VCaP (cell line): ENCODE measurements at regions not wholly inside any gene's neighbourhood (a gene's known extent, or its start where the extent isn't known, plus 50 kb on each side); places are given as distances from the start of the nearest gene placed in this dataset.

Source experiments
- H3K27ac ChIP-seq: fragments of 450-650 bp; 2 replicates; pipeline ENCODE4 v1.5.1; 2017
- TF ChIP-seq, protein P1 (sequence below): fragments of 450-650 bp; conservative IDR thresholded peaks from 2 replicates; pipeline ENCODE4 v1.5.1; 2017; ENCODE audit warnings: mild to moderate bottlenecking, moderate library complexity

GRCh38 chr20:57087705-57088104 is 178.7 kb downstream of the BMP7 start:
- TF ChIP-seq, protein P1, sequence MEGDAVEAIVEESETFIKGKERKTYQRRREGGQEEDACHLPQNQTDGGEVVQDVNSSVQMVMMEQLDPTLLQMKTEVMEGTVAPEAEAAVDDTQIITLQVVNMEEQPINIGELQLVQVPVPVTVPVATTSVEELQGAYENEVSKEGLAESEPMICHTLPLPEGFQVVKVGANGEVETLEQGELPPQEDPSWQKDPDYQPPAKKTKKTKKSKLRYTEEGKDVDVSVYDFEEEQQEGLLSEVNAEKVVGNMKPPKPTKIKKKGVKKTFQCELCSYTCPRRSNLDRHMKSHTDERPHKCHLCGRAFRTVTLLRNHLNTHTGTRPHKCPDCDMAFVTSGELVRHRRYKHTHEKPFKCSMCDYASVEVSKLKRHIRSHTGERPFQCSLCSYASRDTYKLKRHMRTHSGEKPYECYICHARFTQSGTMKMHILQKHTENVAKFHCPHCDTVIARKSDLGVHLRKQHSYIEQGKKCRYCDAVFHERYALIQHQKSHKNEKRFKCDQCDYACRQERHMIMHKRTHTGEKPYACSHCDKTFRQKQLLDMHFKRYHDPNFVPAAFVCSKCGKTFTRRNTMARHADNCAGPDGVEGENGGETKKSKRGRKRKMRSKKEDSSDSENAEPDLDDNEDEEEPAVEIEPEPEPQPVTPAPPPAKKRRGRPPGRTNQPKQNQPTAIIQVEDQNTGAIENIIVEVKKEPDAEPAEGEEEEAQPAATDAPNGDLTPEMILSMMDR, result no peak
- no peak overlapping the region for H3K27ac ChIP-seq

DNA sequence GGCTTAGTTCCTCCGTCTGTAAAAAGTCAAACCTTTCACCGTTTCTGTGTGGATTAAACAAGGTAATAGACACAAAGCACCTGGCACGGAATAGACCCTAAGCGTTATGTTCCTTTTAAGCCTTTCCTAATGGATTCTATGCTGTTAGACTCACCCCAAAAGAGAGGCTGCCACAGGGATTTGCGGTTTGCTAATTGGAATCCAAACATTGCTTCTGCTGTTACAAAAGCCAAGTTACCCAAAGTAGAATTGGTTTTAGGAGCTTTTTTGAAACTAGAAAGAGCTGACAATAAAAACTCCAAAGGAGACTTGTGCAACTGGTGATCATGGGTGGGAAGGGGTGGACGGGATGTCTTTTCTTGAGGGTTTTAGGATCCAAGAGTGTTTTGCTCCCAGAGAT is 178.0 kb downstream of the BMP7 start:
- H3K27ac ChIP-seq, result no peak overlapping the region
- TF ChIP-seq, protein P1, result no peak

DNA sequence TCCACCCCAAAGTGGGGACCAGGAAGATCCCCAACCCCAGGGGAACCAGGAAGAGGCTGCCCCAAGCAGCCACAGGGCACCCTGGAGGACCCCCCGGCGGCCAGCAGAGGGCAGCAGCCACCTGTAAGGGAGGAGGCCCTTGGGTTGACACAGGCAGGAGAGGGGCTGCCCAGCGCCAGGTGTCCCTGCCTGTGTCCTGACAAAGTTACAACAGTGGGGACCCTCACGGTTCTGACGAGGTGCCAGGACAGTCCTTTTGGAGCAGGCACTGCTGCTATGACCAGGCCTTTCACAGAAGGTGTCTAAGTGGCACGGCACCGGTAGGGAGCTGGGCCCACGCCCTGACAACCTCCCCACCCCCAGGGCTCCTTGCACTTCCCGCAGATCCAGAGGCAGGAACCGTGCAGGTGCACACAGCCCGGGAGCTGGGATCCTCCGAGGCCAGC is 176.7 kb downstream of the BMP7 start:
- TF ChIP-seq, protein P1, result peak; percentile 99
- H3K27ac ChIP-seq, result no peak overlapping the region

DNA sequence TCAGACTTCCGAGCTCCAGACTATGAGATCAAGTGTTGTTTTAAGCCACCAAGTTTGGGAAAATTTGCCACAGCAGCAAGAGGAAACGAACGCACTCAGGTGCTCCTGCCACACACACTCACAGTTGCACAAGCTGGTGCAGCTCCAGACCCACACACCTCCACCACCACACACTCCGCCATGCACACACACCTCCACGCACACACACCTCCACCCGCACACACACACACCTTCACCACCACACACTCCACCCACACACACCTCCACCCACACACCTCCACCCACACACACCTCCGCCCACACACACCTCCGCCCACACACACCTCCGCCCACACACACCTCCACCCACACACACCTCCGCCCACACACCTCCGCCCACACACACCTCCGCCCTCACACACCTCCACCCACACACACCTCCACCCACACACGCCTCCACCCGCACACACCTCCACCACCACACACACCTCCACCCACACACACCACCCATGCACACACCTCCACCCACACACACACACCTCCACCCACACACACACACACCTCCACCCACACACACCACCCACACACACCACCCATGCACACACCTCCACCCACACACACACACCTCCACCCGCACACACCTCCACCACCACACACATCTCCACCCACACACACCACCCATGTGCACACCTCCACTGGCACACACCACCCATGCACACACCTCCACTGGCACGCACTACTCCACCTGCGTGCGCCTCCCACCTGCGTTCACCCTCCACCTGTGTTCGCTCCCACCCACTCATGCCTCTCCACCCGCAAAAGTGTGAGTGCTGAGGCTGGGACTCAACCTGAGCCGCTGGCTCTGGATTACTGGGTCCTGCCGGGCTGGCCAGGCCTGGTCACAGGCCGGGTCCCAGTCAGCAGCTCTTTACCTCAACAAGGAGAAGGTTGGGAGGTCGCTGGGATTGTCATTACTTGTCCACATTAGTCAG is 175.6 kb downstream of the BMP7 start:
- TF ChIP-seq, protein P1, result no peak
- no peak overlapping the region for H3K27ac ChIP-seq

GRCh38 chr20:57091748-57092111 is 174.7 kb downstream of the BMP7 start:
- TF ChIP-seq, protein P1, result no peak
- no peak overlapping the region for H3K27ac ChIP-seq

DNA sequence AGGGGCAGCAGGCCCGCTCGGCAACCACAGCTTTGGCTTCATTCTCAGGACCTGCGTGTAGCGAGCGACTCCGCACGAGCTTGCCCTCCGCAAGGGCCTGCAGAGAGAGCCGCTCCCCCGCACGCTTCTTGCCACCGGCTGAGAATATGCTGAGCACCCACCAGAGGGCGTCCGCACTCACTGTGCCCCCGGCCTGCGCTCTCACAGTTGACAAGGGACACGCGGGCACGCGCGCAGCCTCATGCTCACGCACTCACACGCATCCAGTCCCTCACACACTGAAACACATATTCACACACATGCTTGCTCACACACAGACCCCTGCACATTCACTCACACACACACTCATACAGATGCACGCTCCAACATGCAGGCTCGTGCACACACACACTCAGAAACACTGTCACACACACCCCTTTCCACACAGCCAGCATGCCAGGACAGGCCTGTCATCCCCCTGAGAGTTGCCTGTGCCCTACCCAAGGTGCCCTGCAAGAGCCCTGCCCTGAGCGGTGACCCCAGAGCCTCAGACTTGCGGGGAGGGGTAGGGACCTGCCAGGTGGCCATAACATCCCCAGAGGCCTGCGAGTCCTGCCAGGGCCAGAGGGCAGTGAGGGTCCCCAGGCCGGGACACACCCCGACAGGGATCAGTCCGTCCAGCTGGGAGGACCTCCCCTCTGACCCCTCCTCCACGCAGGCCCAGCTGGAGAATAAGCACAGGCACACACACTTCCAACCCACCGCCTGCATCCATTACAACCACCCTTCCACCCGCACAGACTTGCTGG is 174.1 kb downstream of the BMP7 start:
- no peak overlapping the region for H3K27ac ChIP-seq
- TF ChIP-seq, protein P1, result peak; percentile 97

DNA sequence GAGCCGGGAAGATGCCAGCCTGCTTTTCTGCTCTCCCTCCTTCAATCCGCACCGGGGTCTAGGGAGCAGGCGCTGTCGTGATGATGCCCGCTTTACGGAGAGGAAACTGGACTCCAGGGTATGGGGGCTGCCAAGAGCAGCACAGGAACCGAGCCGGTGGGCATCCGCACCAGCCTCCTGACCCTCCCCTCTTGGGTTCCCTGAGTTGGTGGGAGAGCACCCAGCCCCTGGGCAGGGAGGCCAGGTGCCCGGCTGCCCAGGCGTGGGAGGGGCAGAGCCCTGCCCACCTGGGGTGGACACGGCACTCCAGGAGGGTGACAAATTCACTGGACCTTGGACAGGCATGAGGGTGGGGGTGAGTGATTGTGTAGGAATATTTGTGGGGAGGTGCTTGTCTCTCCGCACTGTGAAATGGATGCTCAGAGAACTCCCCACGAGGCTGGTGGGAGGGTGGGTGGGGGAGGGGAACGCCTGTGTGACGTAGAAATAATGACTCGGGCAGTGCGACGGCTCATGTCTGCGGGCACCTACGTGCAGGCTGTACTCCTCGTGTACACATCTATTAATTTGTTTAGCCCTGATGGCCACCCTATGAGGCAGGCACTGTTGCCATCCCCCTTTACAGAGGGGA is 173.4 kb downstream of the BMP7 start:
- H3K27ac ChIP-seq, result no peak overlapping the region
- TF ChIP-seq, protein P1, result no peak
